Sigmoid colon (tissue), 4 donors: ENCODE measurements at regions not wholly inside any gene's neighbourhood (a gene's known extent, or its start where the extent isn't known, plus 50 kb on each side); places are given as distances from the start of the nearest gene placed in this dataset.

ENCODE experiments used
- CTCF ChIP-seq, 4 experiments: fragments of 450-650 bp in 3 of 4; fragments of 200-600 bp in 1 of 4; IDR thresholded peaks; one replicate each; pipeline ENCODE4 v1.5.1; 2016 to 2019; ENCODE audit warnings: antibody characterized with exemption in 4 of 4, mild to moderate bottlenecking in 3 of 4, moderate library complexity in 2 of 4
- POLR2AphosphoS5 ChIP-seq, 4 donors: sonication (generic); formaldehyde crosslinking; IDR thresholded peaks; one replicate each; pipeline ENCODE4 v1.6.1; 2017; ENCODE audit warnings: antibody characterized with exemption in 4 of 4

- TF ChIP-seq POLR2AphosphoS5 (IDR thresholded peaks at IDR 0.05) (no peak), CTCF (IDR thresholded peaks at IDR 0.05) (no peak)
Measured at GRCh38 chr11:86891036-86891435, 64.2 kb downstream of the FZD4 start.
